Right lobe of liver (tissue), 6 donors: ENCODE measurements at regions not wholly inside any gene's neighbourhood (a gene's known extent, or its start where the extent isn't known, plus 50 kb on each side); places are given as distances from the start of the nearest gene placed in this dataset.

Experiments
- ATAC-seq, 4 donors: fragments of 200-7000 bp; cut with Tn5 transposase; one replicate each; pipeline ENCODE4 v1.9.1; 2020; ENCODE audit warnings: mild to moderate bottlenecking in 4 of 4, moderate library complexity in 4 of 4
- DNase-seq, 3 donors: peaks; one replicate each; pipeline ENCODE4 v3.0.0-alpha.2; 2020
- H3K27ac ChIP-seq, 3 donors: fragments of 200-600 bp; one replicate each; pipeline ENCODE4 v1.8.0; 2022
- H3K27me3 ChIP-seq, 2 donors: fragments of 200-600 bp; one replicate each; pipeline ENCODE4 v1.8.0; 2022
- H3K36me3 ChIP-seq, 4 donors: fragments of 200-600 bp; sonication (generic) in 1 of 4; one replicate each; pipeline versions ENCODE4 v1.5.1 to v1.8.0; 2017 to 2022; ENCODE audit warnings: control low read depth in 1 of 4
- H3K4me1 ChIP-seq, 4 donors: fragments of 200-600 bp; sonication (generic) in 1 of 4; one replicate each; pipeline versions ENCODE4 v1.5.1 to v1.8.0; 2017 to 2022; ENCODE audit warnings: control low read depth in 1 of 4
- H3K4me3 ChIP-seq, 3 donors: fragments of 200-600 bp; one replicate each; pipeline ENCODE4 v1.8.0; 2022
- H3K9me3 ChIP-seq, 4 donors: fragments of 200-600 bp; sonication (generic) in 1 of 4; one replicate each; pipeline versions ENCODE4 v1.5.1 to v1.8.0; 2017 to 2022; ENCODE audit warnings: control low read depth in 1 of 4
- CTCF ChIP-seq, 4 donors: fragments of 200-600 bp in 3 of 4; fragments of 450-650 bp in 1 of 4; IDR thresholded peaks; one replicate each; pipeline versions ENCODE4 v1.5.1 to v1.8.0; 2016 to 2022; ENCODE audit warnings: antibody characterized with exemption in 4 of 4, mild to moderate bottlenecking in 2 of 4
- POLR2A ChIP-seq: fragments of 450-650 bp; IDR thresholded peaks from one replicate; pipeline ENCODE4 v1.6.1; 2017; ENCODE audit warnings: antibody characterized with exemption, mild to moderate bottlenecking
- WGBS: methylation state at CpG from one replicate; pipeline ENCODE4 v1.1.6; 2018; ENCODE audit warnings: low coverage, low lambda C conversion rate; ENCODE audit not compliant: insufficient coverage; ENCODE audit errors: missing lambda C conversion rate; 5-methylcytosine and 5-hydroxymethylcytosine counted together
- intact Hi-C, 2 donors: fragments of 100-400 bp; cut with DNase I; formaldehyde crosslinking; loops; one replicate each; pipeline versions ENCODE4 v1.11.2 to v1.14.1; 2022
- donor health status: DM: no; HTN: yes; CAD: no.
- donor health status: DM: no; HTN: no; CAD: no.
- donor health status: DM: no; HTN: no; CAD: no.
- donor health status: DM: no; HTN: yes; CAD: no.
- donor health status: DM: no; HTN: yes; CAD: no.

GRCh38 chr10:9911488-9911887 is 1106.2 kb upstream of the CELF2 start:
- 62% methylated on average over 5 of the region's 7 CpGs for WGBS
- intact Hi-C loops = no loop called here
- TF ChIP-seq POLR2A (no peak), CTCF (IDR thresholded peaks at IDR 0.05) (no peak)
- Histone ChIP-seq H3K9me3 (no peaks in the 10 kb centered on the region), H3K4me3 (no peak overlapping the region), H3K36me3 (no peaks in the 10 kb centered on the region), H3K4me1 (no peaks in the 10 kb centered on the region), H3K27me3 (no peaks in the 10 kb centered on the region), H3K27ac (no peak overlapping the region)
- ATAC-seq = no peak
- DNase-seq = no peak

- H3K4me1 ChIP-seq = no peaks in the 10 kb centered on the region
- H3K9me3 ChIP-seq = no peaks in the 10 kb centered on the region
- no peak for TF ChIP-seq POLR2A
- no peak for TF ChIP-seq CTCF (IDR thresholded peaks at IDR 0.05)
- ATAC-seq (no peak), DNase-seq (no peak)
- no peaks in the 10 kb centered on the region for H3K36me3 ChIP-seq
- H3K27me3 ChIP-seq = no peaks in the 10 kb centered on the region
- intact Hi-C loops = no loop called here
- WGBS = 25% methylated on average over 5 of the region's 5 CpGs
- H3K4me3 ChIP-seq = no peak overlapping the region
- no peak overlapping the region for H3K27ac ChIP-seq
Observed at GRCh38 chr10:9913876-9914514, 1103.7 kb upstream of the CELF2 start.

- WGBS = 25% methylated on average over 4 of the region's 4 CpGs
- Histone ChIP-seq H3K36me3 (no peaks in the 10 kb centered on the region), H3K27me3 (no peaks in the 10 kb centered on the region), H3K9me3 (no peaks in the 10 kb centered on the region), H3K4me3 (no peak overlapping the region), H3K27ac (no peak overlapping the region), H3K4me1 (no peaks in the 10 kb centered on the region)
- DNase-seq = no peak
- intact Hi-C loops = no loop called here
- TF ChIP-seq CTCF (IDR thresholded peaks at IDR 0.05) (no peak), POLR2A (no peak)
- ATAC-seq = no peak
Observed at GRCh38 chr10:9921544-9921943, 1096.1 kb upstream of the CELF2 start.

GRCh38 chr10:9922126-9922870 is 1095.4 kb upstream of the CELF2 start:
- Histone ChIP-seq H3K27ac (no peak overlapping the region), H3K4me3 (no peak overlapping the region), H3K9me3 (no peaks in the 10 kb centered on the region), H3K27me3 (no peaks in the 10 kb centered on the region), H3K36me3 (no peaks in the 10 kb centered on the region), H3K4me1 (no peaks in the 10 kb centered on the region)
- no peak for TF ChIP-seq POLR2A
- no peak for TF ChIP-seq CTCF (IDR thresholded peaks at IDR 0.05)
- intact Hi-C loops = no loop called here
- WGBS = 64% methylated on average over 10 of the region's 10 CpGs
- DNase-seq (no peak), ATAC-seq (no peak)
